Stimulated activated CD4-positive, alpha-beta T cell treated with anti-CD3 and anti-CD28 coated beads, Interleukin-1b, Interleukin-23, amount 100 ng/mL, for 4 hours (primary cell): ENCODE measurements at regions not wholly inside any gene's neighbourhood (a gene's known extent, or its start where the extent isn't known, plus 50 kb on each side); places are given as distances from the start of the nearest gene placed in this dataset.

ENCODE experiments used
- DNase-seq, 2 donors: peaks; one replicate each; pipeline ENCODE4 v3.0.0-alpha.2; 2020; ENCODE audit warnings: low read depth in 2 of 2

DNA sequence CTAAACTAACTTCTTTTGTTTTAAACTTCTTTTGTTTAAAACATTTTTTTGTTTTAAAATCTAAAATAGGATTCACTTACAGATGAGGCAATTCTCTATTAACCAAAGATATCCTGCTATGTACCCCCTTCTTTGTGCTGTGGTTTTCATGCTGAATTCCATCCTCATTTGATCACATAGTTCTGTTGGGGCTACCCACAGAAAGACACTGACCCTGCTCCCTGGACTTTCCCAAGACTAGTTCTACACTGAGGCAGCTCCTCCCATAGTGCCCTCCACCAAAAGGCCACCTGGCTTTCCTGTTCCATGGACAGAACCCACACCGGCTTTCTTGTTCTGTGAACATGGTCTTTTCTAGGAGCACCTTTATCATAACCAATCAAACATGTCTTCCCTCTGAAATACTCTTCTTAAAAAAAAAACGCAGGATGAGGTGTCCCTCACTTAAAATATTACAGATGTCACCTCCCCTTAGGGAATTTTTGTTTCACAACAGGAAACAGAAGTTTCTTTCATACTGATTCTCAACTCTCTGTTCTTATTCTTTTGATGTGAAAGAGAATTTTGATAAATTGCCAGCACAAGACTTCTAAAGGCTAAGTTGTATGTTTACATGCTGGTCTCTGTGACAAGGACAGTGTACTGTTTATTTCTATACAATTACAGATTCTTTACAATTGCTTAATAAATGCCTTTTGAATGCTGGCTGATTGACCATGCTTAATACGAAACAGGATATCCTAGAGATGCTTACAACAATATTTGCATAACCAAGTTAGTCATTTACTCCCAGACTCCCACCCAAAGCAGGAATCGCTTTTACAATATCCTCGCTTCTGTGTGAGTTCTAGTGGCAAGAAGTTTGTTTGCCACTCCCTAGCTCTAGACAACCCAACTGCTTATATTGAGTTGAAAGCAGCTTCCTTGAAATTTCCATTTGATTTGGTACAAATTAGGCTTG lies 300.4 kb downstream of the DTWD2 start:
- no peak for DNase-seq

DNA sequence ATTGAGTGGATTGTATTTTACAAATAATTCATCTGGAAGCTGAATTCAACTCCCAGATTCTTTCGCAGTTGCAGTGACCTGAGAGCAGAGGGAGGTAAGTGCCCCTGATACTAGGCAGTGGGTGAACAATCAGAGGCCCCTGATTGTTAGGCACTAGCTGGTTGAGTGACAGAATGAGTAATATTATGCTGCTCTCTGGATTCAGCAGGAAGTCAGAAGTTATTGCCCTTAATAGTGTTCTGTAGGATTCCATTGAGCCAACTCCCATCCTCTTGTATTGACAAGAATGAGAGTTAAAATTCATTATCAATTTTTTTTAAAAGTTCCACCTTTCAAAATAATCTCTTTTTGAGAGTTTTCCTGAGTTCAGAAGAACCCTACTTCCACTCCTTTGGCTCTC lies 301.2 kb downstream of the DTWD2 start:
- no peak for DNase-seq

DNA sequence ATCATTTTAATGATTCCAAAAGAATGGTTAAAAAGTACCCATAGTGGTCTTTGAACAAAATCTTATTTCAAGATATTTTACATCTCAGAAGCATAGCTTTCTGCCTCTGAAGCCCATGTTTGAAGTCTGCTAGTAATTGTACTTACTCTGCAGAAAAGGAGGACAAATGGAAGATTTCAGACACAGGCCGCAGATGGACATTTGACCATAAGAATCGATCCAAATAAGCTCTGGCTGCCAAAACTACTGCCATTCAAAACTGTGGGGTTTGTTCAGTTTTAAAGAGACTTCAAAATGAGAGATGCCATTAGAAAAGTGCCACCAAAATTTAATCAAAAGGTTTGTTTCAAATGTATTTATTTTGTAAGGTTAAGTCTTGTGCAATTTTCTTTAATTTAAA lies 306.7 kb downstream of the DTWD2 start:
- no peak for DNase-seq

DNA sequence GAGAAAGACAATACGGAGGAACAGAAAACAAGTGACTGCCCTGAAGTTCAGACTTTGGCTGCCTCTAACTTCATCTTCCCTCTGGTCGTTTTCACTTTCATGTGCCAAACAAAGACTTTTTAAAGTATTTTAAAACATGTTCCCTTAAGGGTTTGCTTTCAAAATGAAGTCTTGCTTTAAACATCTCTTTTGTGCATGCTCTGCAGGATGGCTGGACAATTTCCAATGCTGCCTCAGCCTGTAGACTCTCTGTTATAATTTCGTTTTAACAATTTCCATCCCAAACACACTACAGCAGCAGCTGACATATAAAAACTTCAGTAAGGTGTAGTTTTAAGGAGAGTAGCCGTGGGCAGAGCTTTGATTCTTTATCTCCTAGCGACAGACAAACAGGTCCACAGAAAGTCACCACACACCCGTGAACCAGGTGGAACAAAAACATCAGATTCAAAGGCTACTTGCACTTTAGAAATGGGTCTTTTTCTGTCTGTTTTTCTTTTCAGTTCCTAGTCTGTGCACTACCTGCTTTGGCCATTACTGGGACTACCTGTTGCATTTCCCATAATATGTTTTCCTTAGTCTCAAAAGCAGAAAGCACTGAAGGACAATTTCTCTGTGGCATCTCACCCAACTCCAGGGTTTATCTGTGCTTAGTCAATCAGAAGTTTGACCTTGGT lies 308.9 kb downstream of the DTWD2 start:
- DNase-seq = no peak

GRCh38 chr5:118678746-118679145 lies 309.6 kb downstream of the DTWD2 start:
- no peak for DNase-seq

DNA sequence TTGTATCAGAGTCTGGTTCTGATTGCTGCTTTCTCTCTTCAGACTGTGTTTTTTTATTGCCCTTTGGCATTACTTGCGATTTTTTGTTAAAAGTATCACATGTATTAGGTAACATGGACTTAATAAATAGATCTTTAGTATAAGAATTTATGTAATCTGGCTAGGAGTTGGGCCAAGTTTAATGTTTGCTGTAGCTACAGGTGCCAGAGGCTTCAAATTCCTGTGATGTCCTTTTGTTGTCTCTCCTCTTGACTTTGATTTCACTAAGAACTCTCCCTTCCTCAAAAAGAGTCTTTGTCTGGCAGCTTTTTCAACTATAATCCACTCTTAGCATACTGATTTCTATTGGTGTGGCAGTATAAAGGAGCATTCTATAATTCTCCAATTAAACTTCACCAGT lies 313.1 kb downstream of the DTWD2 start:
- no peak for DNase-seq

GRCh38 chr5:118657576-118657975 lies 330.8 kb downstream of the DTWD2 start:
- DNase-seq = no peak

DNA sequence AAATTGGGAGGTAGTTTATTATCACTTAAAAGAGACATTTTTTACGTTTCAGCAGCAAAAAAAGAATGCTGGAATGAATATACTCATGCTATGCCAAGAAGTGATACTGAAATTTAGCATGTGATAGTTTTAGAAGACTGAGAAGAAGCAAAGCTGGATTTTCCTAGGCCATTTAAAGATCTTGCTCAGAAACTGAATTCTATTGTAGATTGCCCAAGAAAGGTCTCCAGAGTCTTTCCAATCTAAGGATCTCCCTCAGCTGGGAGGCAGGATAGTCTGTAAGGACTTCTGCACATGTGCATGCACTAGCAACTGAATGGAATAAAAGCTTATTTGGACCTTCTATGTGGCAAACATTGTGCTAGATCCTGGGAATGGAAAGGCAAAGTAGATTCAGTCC lies 334.5 kb downstream of the DTWD2 start:
- DNase-seq = no peak

DNA sequence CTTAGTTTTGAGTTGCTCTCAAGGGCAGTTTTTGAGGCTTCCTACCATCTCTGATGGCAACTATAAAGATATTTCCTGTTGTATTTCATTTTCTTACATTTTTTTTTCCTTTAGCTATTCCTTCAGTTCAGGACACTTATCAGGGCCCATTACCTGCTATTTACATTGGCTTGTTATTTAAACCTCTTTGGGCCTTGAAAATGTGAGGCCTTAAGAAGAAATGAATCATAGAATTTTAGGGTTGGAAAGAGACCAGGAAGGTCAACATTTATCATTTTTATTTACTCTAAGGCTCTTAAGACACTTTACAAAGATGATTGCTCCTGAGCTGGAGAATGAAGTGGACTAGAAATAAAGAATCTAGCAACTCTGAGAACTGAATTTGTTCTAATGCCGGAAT lies 335.2 kb downstream of the DTWD2 start:
- no peak for DNase-seq

DNA sequence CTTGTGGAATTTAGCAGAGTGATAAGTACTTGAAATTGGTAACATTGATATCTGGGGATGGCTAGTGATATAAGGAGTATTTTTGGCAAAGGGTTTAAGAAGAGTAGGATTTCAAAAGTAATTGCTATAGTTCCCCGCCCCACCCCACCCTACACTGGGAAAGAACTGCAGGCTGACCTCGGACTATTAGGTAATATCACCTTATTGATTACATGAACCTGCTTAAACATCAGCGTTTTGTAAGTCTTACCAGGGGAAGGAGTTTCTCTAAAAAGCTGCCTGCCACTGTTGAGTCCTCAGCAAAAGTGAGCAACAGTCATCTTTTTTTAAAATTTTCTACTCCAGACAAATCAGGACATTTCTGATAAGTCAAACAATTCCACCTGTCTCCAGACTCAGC lies 337.3 kb downstream of the DTWD2 start:
- DNase-seq = no peak

GRCh38 chr5:118647587-118647986 lies 340.8 kb downstream of the DTWD2 start:
- DNase-seq = no peak

- no peak for DNase-seq
These were observed 341.4 kb downstream of the DTWD2 start for GRCh38 chr5:118646917-118647316.

DNA sequence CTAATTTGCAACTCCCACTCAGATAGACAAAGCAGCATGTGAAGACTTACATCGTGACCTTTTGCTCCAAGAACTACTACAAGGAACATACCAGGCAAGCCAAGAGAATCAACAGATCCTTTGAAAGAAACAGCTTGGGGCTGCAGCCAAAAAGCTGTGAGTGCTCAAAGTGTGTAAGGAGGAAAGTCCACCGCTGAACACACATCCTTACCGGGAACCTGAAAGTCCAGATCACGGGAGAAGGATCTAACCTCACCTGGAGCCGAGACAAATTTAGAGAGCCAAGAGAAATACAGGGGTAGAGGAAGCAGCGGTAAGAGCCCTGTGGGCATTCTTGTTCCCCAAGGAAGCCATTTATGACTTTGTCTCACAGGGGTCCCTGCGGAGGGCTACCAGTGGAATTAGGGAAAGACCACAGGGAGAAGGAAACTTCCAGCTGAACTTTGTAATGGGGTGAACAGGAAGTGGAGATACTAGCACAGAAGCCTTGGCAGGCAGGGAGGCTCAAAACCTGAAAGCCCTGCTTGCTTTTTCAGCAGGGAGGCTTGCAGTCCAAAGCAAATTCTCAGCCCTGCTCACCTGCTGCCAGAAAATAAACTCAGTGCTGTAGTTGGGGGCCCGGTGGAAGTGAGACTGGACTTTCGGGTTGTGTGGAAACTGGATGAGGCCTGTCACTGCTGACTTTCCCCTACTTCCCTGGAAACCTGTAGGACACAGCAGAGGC lies 350.2 kb downstream of the DTWD2 start:
- DNase-seq = no peak

GRCh38 chr5:118628660-118629354 lies 359.5 kb downstream of the DTWD2 start:
- DNase-seq = no peak

GRCh38 chr5:118620233-118620632 lies 368.1 kb downstream of the DTWD2 start:
- DNase-seq = no peak

GRCh38 chr5:118619823-118620222 lies 368.5 kb downstream of the DTWD2 start:
- DNase-seq = no peak

- no peak for DNase-seq
These were observed 372.1 kb downstream of the DTWD2 start for GRCh38 chr5:118616281-118616680.

- no peak for DNase-seq
These were observed 373.5 kb downstream of the DTWD2 start for GRCh38 chr5:118614731-118615456.

GRCh38 chr5:118611332-118611945 lies 376.9 kb downstream of the DTWD2 start:
- DNase-seq = no peak

GRCh38 chr5:118606940-118607339 lies 381.4 kb downstream of the DTWD2 start:
- no peak for DNase-seq

DNA sequence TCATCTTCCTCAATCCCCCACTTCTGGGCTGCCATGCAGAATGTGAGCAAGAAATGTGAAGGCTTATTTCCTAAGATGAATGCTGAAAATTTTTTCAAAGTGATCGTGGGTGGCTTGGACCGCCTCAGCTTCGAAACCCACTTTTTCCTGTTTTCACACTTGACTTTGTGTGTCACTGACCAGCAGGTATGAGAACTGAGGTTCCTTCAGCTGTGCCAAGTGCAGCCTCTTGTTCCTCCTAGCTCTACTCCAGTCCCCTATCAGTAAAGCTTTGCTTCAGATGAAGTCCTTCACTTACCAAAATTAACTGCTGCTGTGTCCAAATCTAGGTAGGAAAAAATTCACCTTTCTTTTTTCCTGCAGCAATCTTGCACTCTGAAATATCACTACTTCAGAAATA lies 382.6 kb downstream of the DTWD2 start:
- DNase-seq = no peak
